Omental fat pad (tissue), 3 donors: ENCODE measurements at regions not wholly inside any gene's neighbourhood (a gene's known extent, or its start where the extent isn't known, plus 50 kb on each side); places are given as distances from the start of the nearest gene placed in this dataset.

Source experiments
- ATAC-seq: fragments of 150-250 bp; one replicate; pipeline ENCODE4 v1.9.1; 2016; ENCODE audit warnings: mild to moderate bottlenecking, moderate library complexity; ENCODE audit not compliant: low FRiP score
- DNase-seq: peaks from one replicate; pipeline ENCODE4 v3.0.0-alpha.2; 2019; ENCODE audit warnings: low spot score
- CTCF ChIP-seq, 3 donors: fragments of 450-650 bp; IDR thresholded peaks; one replicate each; pipeline ENCODE4 v1.5.1; 2016 to 2017; ENCODE audit warnings: antibody characterized with exemption in 3 of 3, mild to moderate bottlenecking in 3 of 3, moderate library complexity in 2 of 3

- no peak for ATAC-seq
- DNase-seq = no peak
- no peak for TF ChIP-seq CTCF (IDR thresholded peaks at IDR 0.05)
These were observed 80.0 kb upstream of the ATXN1 start for GRCh38 chr6:16841241-16841640.

- ATAC-seq (no peak), DNase-seq (no peak)
- TF ChIP-seq CTCF (IDR thresholded peaks at IDR 0.05) = no peak
These were observed 79.5 kb upstream of the ATXN1 start for GRCh38 chr6:16840725-16841124.

- no peak for ATAC-seq
- DNase-seq = no peak
- TF ChIP-seq CTCF (IDR thresholded peaks at IDR 0.05) = no peak
These were observed 79.0 kb upstream of the ATXN1 start for GRCh38 chr6:16840291-16840690.

- no peak for DNase-seq
- ATAC-seq = no peak
- TF ChIP-seq CTCF (IDR thresholded peaks at IDR 0.05) = no peak
These were observed 78.4 kb upstream of the ATXN1 start for GRCh38 chr6:16839631-16840179.

- no peak for ATAC-seq
- no peak for TF ChIP-seq CTCF (IDR thresholded peaks at IDR 0.05)
These were observed 76.1 kb upstream of the ATXN1 start for GRCh38 chr6:16837217-16837972.

GRCh38 chr6:16836144-16836981 lies 75.1 kb upstream of the ATXN1 start:
- no peak for TF ChIP-seq CTCF (IDR thresholded peaks at IDR 0.05)
- DNase-seq = no peak
- no peak for ATAC-seq

More at GRCh38 chr6:16837217-16837972, 76.1 kb upstream of the ATXN1 start:
- DNase-seq = no peak
